Brain pericyte (primary cell): ENCODE measurements at regions not wholly inside any gene's neighbourhood (a gene's known extent, or its start where the extent isn't known, plus 50 kb on each side); places are given as distances from the start of the nearest gene placed in this dataset.

Source experiments
- DNase-seq: peaks from one replicate; pipeline ENCODE4 v3.0.0-alpha.2; 2012; ENCODE audit warnings: low read depth, low spot score

DNA sequence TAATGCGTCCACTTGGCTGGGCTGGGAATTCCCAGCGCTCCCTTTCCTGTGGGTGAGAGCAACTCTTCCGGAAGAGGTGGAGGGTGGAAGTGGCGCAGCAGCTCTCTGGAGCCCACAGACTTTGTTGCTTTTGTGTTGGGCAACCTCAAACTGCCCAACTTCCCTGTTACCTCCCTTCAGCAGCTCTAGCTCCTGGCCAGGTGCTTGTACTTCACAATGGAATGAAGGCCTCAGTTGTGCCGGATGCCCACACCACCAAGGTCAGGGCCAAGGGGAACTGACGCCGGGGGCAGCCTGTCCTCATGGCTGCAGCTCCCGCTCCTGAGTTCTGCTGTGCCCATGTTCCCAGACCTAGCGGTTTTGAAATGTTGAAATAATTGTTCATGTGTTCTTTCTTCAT lies 322.9 kb downstream of the GALR1 start:
- no peak for DNase-seq

DNA sequence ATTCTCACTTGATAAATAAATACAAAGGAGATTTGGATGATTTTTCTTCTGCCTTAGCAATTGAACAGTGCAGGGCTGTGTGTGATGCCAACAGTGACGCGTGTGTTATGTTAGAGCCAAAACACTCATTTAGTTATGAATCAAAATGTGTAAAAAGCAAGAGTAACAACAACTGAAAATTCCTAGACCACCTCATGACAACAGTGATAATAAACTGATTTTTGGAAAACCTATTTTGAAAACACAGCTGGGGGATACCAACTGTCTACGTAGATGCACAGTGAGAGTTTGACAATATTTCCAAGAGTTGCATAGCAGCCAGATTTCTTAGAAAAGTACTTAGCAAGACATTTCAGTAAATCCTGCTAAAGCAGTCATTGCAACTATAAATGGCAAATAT lies 323.9 kb downstream of the GALR1 start:
- DNase-seq: no peak

DNA sequence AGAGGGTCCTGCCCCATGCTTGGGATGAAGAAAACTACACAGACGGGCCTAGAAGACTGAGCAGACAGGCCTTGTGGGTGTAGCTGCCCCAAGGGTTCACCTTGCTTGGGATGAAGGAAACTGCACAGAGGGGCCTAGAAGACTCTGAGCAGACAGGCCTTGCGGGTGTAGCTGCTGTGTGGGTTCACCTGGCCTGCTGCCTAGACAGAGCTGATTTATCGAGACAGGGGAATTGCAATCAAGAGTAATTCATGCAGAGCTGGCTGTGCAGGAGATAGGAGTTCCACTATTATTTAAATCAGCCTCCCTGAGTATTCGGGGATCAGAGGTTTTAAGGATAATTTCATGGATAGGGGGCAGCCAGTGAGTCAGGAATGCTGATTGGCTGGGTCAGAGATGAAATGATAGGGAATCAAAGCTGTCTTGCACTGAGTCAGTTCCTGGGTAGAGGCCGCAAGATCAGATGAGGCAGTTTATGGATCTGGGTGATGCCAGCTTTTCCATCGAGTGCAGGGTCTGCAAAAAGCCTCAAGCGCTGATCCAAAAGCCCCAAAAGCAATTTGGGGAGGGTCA lies 341.4 kb downstream of the GALR1 start:
- DNase-seq: no peak

DNA sequence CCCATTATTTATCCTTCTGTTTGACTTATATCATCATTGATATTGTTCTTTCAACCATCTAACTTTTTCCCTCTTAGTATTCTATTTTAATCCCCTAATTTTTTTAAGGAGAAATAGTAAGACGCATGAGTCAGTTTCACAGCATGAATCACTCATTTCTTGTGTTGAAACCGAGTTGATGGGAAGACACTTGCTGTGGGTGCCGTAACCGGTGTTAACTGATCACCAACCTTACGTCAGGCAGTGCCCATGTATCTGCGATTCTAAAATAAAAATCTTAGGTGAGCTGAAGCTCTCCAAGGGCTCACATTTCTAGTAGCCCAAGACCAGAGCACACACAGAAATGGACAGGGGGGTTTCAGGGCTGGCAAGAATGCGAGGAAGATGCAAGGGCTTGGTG lies 348.1 kb downstream of the GALR1 start:
- DNase-seq: no peak

DNA sequence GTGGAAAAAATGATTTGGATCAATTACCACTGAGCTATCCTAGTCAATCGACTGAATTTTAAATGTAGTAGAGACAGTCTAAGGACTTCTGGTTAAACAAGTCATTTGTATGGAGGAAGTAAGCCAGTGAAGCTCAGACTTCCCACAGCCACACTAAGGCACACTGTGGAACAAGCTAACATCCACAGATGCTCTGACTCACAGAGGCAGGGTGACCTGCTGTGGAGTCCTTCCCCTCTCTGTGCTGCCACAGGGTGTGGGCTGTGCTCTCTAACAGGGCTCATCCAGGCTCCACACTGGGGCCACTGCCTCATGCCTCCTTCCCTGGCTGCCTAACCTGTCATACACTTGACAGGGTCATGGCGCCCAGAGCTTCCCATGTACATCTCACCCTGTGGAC lies 351.0 kb downstream of the GALR1 start:
- DNase-seq: no peak

DNA sequence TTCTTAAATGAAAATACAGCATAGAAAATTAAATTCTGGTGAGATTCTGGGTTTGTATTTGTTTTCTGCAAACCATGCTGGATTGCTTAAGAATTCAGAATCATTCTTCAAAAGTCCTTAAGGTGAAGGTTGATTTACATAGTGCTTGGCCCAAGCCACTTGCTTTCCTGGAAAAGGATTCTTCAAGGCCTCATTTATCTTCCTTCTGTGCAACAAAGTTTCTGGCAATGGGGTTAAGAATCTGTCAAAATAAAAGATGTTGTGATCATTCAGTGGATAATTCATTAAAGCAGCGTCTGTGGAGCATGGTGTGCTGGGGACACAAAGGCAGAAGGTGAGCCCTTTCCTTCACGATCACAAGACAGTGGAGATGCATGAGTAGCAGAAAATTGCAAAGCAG lies 351.9 kb downstream of the GALR1 start:
- no peak for DNase-seq

DNA sequence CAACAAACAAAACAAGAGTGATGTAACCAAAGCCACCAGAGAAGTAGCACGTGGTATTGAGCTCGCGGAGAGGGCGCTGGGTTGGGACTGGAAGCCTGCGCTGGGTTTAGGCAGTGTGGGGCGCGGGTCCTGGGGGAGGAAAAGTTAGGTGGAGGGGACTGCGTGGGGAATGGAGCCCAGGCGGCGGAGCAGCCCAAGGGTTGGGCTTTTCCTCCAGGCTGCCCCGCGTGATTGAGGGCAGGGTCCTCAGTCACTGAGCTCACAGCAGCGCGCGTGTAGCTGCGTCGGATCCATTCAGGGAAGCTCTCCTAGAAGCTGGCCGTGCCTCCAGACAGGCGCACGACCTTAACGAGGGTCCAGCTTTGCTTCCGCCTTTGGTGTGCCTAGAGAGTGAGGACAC lies 357.4 kb downstream of the GALR1 start:
- no peak for DNase-seq

DNA sequence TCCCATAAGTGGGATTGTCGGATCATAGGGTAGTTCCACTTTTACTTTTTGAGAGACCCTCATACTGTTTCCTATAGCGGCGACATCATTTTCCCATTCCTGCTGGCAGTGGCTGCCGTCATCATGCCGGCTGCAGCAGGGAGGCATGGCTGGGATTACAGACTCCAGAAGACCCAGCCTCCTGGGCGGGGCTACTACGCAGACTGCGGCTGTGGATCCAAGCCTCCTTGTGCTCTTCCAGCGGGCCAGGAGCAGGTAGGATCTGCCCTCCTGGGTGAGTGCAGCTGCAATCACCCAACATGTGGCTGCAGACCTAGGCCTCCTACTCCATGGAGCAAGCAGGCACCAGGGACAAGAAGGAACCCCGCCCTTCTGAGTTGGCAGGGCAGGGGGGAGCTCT lies 359.2 kb downstream of the GALR1 start:
- DNase-seq: no peak

DNA sequence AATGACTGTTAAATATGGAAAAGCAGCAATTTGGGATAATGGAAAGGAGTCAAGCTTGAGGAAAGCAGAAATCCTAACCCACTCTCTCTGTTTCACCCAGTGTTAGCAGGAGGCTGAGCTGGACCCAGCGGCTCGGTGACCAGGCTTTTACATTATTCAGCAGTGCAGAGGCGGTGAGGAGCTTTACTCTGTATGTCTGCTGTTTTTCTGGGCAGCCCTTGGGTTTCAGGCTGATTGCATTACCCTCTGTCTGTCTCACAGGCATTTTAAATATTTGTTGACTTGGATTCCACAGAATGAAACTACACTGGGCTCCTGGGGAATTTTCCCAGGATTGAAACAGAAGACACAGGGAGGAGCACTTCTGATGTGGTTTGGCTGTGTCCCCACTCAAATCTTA lies 368.0 kb downstream of the GALR1 start:
- DNase-seq: no peak

DNA sequence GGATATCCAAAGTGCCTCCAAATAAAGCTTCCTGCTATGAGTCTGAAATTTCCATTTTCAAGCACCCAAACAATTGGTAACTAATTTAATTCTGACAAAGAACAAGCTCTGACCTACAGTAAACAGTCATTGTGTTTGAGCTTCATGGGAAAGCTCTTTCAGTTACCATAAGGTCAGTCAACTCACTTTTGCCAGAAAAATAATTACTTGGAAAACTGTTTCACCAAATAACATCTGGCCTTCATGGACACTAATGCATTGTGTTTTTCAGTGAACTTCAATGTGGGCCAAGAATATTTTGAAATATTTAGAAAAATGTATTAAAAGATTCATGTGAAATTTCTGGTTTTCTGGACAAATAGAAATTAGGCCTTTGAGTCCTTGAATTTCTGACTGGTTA lies 369.9 kb downstream of the GALR1 start:
- no peak for DNase-seq

DNA sequence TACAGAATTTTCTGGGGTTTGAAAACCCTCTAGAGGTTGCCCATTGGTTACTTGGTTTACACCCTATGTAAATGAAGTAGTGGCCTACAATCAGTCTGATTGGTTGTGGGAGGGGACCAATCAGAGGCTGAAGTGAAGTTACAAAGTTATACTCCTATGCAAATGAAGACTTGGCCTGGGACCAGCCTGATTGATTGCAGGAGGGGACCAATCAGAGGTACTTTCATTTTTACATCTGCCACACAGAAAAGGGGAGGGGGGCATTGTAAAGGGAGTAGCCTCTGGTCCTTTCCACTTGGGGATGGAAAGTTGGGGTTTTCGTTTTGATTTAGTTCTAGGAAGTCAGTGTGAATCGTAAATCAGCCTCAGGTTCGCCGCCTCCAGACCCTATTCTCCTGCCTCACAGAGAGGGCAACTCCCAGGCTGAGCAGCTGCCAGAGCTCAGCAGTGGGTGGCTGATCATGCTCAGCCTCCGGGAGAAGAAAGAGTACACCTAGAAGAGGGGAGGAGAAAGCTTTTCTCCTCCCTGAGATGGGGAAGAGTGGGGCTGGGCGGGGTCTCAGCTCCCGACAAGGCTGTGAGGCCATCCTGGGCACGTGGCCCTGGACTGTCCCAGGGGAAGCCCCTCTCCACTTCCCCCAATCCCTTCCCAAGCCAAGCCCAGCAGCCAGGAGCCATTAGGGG lies 372.5 kb downstream of the GALR1 start:
- DNase-seq: no peak

DNA sequence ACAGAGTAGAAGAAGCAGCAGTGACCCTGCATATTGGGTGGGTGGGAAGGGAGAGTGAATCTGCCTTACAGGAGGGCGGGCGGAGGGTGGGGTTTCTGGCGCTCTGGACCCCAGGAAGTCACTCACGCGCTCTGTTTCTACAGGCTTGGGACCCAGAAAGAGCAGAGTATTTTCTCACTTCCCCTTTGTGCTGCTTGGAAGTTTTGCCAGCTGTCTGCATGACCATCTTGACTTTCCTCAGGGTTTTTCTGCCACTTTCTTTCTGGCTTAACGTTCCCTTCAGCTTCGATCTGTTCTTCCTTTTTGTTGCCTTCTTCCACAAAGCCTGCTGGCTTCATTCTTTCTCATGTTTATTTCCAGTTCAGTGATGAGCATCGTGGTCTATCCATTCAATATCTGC lies 383.1 kb downstream of the GALR1 start:
- DNase-seq: no peak

DNA sequence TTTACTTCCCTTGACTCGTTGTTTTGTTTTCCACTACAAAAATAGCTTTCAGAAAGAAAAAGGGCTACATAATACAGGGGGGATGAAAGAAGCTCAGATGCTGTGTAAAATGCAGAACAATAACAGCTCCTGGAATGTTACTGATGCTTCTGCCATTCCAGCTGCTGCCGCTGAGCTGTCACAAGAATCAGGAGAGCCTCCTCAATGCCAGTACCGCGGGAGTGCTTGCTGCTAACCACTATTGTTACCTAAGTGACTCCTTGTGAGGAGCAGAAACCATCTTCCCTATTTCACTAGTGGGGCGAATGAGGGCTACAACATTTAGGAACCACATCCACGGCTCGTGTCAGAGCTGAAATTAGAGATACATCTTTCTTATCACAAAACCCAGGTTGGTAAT lies 384.8 kb downstream of the GALR1 start:
- DNase-seq: no peak

DNA sequence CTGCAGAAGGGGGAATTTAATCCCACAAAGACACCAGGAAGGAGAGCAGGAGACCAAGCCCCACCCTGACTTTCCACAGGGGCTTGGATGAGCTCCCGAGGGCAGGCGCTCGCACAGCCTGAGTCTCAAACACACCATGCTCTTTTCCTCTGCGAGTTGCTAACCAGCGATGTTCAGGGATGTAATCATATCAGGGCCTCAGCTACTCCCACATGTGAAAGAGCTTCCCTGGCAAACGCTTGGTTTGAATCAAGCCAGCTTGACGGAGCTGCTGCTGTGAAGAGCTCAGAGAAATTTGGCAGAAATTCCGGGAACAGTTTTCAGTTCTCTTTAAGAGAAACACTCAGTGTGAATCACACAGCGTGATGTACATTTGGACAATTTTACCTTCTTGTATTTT lies 385.8 kb downstream of the GALR1 start:
- DNase-seq: no peak

DNA sequence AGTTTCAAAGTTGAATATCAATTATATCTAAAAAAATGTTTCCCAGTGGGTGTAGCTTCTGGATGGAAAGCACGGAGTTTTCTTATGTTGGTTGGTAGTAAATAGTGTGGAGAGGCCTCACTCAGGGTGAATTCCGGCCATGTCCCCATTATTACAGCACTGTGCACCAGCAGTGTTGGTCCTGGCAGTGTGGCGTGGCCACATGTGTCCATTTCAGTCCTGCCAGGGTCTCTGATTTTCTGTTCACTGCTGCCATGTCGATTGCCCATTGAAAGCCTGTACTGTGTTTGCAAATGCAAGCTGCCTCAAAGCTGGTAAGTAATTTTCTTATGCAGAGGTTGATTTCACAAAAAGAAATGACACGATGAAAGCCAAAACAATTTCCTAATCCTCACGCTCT lies 386.2 kb downstream of the GALR1 start:
- DNase-seq: no peak

DNA sequence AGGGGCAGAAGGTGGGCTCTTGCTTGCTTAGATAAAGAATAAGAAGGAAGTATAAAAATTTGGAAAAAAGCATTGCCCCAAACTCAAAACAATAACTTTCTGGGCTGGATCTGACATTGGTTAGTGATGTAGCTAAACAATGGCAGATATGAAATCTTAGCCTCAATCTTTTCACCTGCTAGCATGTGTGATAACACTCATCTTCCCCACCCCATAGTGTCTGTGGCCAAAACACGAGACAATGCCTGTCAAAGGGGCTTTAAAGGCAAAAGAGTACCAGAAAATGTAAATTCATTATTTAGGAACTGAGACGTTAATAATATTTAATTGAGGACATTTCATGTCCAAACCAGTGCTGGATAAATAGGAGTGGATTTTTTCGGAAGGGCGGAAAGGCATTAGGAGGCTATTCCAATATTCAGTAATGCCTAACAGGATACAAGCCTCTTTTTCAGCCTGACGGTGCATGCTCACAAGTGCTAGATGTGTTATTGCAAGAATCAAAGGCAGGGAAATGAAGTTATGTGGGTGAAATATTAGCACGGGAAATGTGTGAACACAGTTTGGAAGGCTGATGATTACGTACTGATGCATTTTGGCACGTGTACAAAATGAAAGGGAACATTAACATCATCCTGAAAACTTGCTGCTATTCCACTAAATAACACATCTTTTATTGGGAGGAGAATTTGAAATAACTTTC lies 395.7 kb downstream of the GALR1 start:
- DNase-seq: no peak

DNA sequence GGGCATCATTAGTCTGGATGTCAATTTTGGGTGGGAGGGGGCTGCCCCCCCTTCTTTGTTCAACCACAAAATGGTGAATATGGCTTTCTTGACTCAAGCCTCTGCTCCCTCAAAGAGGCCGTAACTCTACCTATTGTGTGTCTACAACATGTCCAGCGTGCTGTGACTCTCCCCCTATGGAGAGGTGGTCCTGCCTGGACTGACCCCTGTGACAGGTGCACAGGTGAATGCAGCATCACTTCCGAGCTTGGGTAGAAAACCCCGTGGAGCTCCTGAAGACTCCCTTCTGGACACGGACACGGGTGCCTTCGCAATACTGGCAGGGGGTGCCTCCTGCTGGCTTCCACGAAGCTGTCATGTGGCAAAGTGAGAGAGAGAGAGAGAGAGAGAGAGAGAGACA lies 397.8 kb downstream of the GALR1 start:
- no peak for DNase-seq

DNA sequence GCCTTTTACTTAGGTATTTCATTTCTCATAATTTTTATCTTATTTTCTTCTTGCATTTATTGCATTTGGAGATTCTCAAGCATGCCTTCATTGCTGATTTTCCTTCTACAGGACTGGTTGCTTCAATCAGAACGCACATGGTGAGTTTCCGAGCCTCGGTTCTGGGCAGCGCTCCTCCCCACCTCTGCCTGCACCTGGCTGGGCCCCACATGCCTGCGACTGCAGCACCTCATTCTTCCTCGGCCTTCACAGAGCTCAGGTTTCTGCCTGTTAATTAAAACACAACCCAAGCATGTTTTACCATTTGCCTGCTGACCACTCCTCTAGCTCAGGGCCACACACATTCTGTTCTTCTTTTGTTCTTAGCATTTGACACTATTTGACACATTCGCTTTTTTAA lies 398.8 kb downstream of the GALR1 start:
- no peak for DNase-seq

DNA sequence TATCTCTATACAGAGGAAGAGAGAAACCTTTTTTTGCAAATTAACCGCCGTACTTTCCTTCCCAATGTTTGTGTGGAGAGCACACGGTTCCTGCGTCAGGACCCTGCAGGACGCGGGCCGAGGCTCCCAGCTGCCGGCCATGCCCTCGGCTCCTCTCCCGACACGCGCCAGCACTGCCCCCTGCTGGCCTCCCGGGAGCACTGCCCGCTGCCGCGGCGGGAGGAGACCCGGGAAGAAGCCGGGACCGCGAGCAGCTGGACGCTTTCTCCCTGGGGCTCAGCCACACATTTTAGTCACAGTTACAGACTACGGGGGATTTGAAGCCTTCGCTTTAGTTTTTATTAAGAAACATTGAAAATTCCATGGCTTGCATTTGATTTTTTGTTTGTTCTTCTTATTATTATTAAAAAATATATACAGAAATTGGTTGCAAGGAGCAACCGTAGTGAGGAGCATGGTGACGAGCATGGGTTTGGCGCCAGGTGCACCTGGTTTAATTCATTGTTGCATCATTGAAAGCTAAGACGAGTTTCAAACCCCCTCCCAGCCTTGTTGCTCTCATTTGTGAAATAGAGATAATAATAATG lies 401.2 kb downstream of the GALR1 start:
- DNase-seq: no peak

DNA sequence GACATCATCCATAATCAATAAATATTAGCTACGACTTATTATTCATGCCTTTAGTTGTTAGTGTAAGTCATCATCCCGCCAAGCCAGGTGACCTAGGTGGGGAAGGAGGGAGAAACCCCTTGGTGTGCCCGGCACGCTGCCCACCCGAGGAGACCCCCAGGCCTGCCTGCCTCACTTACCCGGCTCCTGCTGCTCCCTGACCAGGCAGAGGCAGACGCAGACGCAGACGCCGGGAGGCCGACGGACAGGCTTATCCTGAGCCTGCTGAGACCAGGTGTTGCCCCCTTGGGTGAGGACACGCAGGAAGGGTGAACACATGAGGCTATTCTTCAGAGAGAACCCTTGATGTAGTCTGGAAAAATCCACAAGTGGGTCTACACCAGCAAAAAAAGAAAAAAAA lies 401.8 kb downstream of the GALR1 start:
- no peak for DNase-seq

DNA sequence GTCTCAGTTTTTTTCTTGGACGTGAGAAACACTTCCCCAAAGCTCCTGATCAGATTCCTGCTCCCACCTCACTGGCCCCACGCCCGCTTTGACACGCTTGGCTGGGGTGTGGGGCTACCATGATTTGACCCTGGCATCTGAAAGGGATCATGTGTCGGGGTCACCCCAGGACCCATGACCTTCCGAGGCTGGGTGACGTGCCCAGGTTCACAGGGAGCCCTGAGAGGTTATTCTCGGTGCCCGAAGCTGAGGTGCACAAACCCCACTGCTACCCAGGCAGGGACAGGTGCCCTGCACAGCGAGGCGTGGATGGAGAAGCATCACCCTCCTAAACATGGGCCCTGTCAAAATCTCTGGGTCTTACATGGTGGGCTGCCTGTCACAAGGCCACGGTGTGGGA lies 404.1 kb downstream of the GALR1 start:
- no peak for DNase-seq

DNA sequence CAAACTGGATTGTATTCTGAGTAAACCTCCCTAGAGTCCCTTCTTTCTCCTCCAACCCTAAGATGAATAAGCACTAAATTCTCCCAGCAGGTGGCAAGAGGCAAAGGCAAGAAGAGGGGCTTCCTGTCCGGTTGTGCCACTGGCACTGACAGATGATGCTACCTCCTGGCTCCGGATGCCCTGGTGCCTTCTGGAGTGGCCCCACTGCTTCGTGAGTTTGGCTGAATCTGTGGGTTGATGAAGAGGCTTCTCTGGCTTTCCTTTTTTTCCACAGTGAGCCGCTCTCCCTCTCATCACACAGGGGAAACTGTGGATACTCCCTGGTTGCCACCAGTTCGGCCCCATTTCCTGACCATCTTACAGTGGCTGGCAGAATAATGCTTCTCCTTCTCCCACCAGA lies 404.7 kb downstream of the GALR1 start:
- DNase-seq: no peak
